ENCODE measurements at regions not wholly inside any gene's neighbourhood (a gene's known extent, or its start where the extent isn't known, plus 50 kb on each side); places are given as distances from the start of the nearest gene placed in this dataset.
"Not testable (repeated sequence)": the region's sequence is repeated elsewhere in the genome, so short reads cannot be mapped to it uniquely, and the experiment has no call there.

DNA sequence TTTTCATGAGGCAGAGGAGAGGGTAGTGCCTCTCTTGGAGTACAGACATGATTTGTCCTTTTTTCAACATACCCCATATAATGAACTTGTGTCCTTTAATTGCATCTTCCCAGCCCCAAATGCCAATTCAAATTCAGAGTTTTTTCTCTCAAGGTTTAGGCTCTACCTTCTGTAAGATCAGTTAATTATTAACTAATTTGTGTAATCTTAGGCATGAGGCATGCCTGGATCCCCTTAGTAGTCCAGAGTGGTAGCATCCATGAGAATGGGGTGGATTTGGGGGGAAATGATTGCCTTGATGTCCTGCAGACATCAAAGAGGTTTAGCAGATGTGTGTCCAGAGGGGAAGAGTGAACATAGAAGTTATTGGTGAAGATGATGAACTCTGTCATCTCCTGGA is 533.3 kb downstream of the LRRC70 start:
- no peak for DNase-seq (ENCODE audit: low read depth)

DNA sequence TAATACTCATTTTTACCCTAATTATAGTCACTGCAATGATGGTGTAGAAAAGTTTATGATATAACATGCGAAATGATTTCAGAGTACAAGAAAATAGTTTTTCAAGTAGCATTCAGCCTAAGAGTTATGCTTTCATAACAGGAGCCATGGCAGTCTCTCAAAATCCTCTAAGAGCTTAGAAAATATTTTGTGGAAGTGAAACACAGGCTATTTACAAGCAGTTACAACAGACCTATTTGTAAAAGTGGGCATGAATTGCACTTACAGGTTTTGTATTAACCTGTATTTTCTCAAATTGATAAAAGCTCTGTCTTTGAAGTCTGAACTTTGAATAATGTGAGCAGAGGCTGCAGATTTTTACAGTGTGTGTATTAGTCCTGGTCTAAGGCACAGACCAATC is 523.3 kb downstream of the LRRC70 start:
- DNase-seq (ENCODE audit: low read depth): no peak

DNA sequence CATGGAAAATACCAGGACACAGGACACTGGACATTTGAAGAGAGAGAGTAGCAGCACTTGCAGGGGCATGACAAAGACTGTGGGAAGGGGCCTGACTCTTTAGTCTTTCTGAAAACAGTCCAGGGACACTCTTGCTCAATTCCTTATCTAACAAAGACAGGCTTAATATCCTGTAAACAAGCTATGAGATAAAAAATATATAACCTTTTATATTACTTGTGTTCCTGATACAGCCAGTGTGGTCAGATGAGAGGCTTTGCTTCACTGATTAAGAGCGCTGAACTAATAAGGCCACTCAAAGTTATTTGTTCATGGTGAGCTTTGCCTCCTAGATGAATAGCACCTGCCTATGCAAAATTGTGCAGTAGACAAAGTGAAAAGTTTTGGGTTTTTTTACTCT is 518.7 kb downstream of the LRRC70 start:
- no peak for DNase-seq (ENCODE audit: low read depth)

DNA sequence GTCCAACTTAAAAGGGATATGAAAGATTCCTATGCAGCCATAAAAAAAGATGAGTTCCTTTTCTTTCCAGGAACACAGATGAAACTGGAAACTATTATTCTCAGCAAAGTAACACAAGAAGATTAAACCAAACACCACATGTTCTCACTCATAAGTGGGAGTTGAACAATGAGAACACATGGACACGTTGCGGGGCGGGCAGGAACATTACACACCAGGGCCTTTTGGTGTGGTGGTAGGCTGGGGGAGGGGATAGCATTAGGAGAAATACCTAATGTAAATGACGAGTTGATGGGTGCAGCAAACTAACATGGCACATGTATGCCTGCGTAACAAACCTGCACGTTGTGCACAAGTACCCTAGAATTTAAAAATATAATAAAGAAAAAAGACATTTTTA is 516.1 kb downstream of the LRRC70 start:
- DNase-seq (ENCODE audit: low read depth): no peak

DNA sequence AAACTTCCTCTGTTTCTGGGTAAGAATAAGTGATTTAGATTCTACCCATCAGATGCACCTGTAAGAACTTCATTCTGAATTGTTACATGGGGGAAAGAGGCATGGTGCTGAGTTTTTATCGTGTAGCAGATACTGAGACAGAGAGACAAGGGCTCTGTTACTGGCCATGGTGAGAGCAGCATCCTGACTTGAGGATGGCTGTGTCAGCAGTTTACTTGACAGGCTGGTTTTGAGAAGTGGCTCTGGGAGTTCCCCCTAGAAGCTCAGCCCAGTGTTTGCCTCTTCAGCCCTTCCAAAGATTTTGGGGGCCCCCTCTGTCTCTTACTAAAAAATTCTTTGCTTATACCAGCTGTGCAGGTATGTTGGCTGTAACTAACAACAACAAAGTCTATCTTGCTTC is 510.5 kb downstream of the LRRC70 start:
- no peak for DNase-seq (ENCODE audit: low read depth)

DNA sequence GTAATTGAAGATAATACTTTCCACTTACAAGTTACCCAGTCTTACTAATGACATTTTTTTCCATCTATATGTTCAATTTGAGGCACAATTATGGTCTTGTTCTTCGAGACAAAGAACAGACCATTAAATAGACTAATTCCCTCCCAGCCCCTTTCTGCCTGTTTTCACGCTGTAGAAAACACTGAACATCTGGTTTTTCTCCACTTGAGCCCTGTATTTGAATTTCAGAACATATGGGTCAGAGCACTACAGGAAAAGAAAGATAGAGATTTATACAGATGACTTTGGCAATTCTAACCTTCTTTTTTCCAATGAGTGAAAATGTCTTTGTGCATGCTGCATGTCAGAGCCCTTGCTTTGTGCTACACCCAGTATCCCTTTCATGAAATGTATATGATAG is 506.9 kb downstream of the LRRC70 start:
- DNase-seq (ENCODE audit: low read depth): no peak

DNA sequence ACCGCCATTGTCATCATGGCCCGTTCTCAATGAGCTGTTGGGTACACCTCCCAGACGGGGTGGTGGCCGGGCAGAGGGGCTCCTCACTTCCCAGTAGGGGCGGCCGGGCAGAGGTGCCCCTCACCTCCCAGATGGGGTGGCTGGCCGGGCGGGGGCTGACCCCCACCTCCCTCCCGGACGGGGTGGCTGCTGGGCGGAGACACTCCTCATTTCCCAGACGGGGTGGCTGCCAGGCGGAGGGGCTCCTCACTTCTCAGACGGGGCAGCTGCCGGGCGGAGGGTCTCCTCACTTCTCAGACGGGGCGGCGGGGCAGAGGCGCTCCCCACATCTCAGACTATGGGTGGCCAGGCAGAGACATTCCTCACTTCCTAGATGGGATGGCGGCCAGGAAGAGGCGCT is 505.1 kb downstream of the LRRC70 start:
- DNase-seq (ENCODE audit: low read depth): not testable (repeated sequence)

DNA sequence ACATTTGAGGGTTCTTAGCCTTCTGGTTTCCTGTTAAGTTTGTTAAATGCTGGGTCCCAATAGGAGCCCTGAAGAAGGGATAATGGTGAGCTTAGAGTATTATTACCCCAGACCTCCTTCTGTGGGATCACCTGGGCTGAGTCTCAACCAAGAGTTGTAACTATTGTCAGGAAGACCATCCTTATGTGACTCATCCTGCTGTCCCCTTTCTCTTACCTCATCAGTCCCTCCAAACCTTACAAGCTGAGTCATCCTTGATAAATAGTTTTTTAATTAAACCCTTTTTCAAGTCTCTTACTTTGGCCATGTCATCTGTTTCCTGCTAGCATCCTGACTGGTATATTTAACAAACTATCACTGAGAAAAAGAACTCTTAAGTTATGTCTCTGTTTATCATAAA is 502.8 kb downstream of the LRRC70 start:
- DNase-seq (ENCODE audit: low read depth): no peak

DNA sequence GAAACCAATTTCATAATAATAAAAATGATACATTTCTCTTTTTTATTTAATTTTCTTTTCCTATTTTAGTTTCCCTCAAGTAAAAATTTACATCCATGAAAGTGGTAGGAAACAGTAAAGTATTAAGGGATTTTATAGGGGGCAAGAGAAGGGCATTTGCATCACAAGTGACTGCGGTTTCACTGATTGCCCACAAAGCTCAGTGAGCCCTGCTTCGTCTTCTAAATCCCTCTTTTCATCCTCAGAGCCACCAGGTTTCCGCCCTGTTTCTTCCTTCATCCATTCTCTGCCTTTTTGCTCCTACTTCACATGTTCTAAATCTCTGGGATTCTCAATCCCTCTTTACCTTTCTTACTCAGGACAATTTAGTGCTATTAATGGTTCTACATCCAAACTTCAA is 491.4 kb downstream of the LRRC70 start:
- DNase-seq (ENCODE audit: low read depth): no peak

DNA sequence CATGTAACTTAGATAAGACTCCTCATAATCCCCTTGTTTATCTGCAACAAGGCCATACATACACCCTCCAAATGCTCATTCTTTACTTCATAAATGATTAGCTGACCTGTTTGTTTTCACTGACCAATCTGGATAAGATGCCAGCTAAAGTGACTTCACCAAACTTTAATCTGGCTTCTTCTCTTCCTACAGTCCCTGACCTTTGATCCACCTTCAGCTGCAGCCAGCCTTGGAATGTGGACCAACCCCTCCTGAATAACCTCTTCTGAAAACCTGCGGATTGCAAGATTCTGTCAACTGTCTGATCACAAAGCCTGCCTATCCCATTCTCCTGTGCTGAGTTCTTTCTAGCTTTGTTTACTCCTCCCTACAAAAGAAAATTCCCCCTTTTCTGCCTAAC is 476.8 kb downstream of the LRRC70 start:
- no peak for DNase-seq (ENCODE audit: low read depth)

DNA sequence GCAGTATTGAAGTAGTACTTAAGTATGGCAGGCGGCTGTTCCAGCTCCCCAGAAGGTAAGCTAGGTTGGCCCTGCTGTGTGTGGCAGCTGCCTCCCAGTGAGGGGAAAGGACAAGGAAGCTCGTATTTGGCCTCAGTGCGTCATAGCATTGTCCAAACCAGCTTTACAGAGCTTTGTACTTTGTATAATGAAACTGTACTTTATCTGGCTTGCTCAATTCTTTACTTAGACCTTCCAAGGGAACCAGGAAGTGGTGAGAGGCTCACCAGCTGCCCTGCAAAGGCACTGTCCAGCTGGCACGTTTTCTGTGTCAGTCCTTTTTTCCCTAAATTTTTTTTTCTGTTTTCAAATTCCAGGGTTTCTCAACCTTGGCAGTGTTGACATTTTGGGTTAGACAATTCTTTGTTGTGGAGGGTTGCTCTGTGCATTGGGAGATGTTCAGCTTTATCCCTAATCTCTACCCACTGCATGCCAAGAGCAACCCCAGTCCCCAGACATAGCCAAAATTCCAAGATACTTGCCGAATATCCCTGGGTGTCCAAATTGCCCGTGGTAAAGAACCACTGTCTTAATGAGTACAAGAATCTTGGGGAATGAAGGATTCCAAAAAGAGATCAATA is 474.5 kb downstream of the LRRC70 start:
- DNase-seq (ENCODE audit: low read depth): no peak

DNA sequence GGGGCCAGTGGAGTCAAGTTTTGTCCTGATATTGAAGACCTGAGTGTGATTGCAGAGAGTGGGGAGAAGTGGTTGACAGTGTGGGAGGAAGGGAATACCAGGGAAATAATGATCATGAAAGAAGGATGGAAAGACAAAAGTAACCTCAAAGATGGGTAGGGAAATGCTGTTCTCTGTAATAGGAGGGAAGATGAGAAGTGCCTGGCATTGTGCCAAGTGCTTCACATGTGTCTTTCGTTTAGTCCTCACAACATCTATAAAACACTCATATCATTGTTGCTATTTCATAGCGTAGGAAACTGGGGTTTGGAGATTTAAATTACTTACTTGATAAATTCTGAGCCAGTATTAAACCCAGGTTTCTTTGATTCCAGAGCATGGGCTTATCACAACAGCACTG is 472.3 kb downstream of the LRRC70 start:
- DNase-seq (ENCODE audit: low read depth): no peak

DNA sequence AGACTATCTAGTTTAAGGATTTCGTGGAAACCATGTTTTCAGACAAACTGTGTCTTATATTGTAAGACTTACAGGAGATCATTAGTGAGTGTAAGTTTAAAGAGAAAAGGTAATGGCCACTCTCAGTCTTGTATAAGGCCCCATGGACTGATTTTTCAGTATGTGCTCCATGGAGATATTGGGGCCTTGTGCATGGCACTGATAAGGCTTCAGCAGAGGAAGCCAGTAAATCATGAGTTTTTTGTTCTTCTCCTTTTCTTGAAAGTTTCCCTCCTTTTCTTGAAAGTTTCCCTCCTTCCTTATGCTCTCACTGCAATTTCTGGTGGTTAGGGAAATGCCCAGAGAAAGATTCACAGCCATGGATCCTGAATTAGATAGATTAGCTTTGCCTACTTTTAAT is 471.3 kb downstream of the LRRC70 start:
- DNase-seq (ENCODE audit: low read depth): no peak

DNA sequence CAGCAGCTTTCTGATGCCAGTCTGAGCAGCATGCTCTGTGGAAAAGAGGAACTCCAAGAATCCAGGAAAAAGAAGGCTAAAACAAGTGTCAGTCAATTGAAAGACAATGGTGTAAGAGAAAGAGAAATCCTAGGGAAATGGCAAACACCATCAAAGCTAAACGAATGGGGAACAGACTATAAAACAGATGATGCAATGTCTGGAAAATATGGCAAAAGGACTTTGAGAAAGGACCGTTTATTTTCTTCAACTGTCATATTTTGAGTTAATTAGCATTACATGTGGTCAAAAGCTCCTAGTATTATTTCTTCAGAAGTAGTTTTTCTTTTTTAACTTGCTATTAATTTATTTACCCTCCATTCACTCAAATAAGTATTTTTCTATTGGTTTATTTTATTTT is 465.2 kb downstream of the LRRC70 start:
- DNase-seq (ENCODE audit: low read depth): no peak

DNA sequence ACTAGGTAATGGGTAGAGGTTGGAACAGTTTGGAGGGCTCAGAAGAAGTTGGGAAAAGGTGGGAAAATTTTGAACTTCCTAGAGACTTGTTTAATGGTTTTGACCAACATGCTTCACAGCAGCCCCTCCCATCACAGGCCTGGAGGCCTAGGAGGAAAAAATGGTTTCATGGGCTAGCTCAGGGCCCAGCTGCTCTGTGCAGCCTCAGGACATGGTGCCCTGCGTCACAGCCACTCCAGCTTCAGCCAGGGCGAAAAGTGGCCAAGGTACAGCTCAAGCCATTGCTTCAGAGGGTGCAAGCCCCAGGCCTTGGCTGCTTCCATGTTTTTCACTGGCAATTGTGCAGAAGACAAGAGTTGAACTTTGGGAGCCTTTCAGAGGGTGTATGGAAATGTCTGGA is 453.7 kb downstream of the LRRC70 start:
- DNase-seq (ENCODE audit: low read depth): no peak

DNA sequence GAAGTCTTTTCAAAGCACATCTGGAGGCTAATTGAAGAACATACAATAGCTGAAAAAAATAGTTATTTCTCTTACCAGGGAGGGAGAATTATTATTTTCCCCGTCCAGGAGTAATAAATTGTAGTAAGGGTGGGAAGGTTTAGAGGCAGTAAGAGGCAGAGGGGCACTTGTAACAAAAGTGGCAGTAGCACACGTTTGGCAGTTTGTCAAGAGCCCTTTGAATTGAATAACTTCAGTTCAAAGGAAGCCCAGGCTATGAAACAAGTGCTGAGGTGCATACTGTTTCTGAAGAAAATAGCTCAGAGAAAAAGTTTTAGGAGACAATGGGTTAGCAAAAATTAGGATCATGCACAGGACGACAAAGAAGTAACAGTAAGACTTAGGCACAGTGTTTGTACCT is 451.3 kb downstream of the LRRC70 start:
- DNase-seq (ENCODE audit: low read depth): no peak

DNA sequence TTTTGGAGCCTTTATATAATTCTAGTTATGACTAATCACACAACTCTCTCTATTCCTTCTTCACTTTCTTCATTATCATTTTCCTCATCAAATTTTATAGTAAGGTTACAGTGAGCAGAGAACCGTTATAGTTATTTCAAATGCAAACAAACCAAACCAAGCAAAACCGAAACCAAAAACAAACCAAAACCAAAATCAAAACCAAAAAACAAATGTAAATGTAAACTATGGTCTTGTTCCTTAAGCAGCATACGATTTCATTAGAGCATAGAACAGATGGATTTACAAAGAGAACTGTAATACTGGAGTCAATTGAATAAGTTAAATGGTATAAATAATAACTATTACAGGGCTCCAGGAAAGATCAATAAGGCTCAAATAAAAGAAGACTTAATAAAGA is 447.1 kb downstream of the LRRC70 start:
- DNase-seq (ENCODE audit: low read depth): no peak

DNA sequence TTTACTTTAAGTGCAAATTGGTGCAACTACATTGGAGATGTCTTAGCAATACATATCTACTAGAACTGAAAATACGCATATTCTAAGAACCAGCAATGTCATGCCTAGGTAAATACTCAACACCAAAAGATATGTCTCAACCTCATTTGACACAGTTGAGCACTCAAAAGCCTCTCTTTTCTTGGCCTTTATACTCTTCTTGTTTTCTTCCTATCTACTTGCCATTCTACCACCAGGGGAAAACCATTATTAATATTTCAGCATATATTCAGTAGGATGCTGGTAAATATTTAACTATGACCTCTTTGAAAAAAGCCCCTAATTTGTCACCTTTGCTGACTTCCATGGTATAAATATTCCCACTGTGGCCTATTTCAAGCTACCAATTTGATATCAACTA is 443.8 kb downstream of the LRRC70 start:
- DNase-seq (ENCODE audit: low read depth): no peak

DNA sequence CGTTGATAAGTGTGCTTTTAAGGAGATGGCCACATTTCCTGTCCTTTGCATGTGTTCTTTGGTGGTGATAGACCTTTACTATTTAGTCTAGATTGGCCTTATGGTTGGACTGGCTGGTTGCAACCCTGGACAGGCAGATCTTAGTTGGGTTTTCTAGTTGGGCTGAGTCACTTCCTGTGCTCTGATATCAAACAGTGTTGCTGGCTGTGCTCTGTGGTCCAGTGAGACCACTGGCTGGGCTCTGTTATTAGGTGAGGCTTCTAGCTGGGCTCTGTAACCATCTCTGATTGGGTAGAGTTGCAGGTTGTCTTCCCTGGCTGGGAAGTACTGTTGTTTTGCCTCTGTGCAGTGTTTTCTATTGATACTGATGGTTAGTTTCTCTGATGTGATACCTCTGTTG is 432.5 kb downstream of the LRRC70 start:
- no peak for DNase-seq (ENCODE audit: low read depth)

DNA sequence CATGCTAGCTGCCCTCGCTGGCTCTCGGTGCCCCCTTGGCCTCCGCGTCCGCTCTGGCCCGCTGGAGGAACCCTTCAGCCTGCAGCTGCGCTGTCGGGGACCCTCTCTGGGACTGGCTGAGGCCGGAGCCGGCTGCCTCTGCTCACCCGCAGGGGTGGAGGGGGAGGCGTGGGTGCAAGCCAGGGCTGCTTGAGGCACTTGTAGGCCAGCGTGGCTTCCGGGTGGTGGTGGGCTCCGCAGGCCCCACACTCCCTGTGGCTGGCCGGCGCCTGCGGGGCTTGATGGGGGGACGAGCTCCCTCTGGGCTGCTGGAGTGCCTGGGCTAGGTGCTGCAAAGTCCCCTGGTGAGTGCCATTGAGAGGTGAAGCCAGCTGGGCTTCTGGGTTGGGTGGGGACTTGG is 429.6 kb downstream of the LRRC70 start:
- no peak for DNase-seq (ENCODE audit: low read depth)

DNA sequence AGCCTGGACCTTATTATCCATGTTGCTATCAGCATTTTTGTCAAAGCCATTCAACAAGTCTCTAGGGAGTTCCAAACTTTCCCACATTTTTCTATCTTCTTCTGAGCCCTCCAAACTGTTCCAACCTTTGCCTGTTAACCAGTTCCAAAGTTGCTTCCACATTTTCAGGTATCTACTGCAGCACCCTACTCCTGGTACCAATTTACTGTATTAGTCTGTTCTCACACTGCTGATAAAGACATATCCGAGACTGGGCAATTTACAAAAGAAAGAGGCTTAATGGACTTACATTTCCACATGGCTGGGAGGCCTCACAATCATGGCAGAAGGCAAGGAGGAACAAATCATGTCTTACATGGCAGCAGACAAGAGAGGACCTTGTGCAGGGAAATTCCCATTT is 416.2 kb downstream of the LRRC70 start:
- DNase-seq (ENCODE audit: low read depth): not testable (repeated sequence)

DNA sequence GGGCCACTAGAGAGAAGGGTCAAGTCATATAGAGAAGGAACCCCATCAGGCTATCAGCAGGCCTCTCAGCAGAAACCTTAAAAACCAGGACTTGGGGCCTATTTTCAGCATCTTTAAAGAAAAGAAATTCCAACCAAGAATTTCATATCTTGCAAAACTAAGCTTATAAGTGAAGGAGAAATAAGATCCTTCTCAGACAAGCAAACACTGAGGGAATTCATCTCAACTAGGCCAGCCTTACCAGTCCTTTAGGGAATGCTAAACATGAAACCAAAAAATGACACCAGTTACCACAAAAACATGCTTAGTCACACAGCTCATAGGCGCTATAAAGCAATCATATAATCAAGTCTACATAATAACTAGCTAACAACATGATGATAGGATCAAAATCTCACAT is 407.1 kb downstream of the LRRC70 start:
- no peak for DNase-seq (ENCODE audit: low read depth)

DNA sequence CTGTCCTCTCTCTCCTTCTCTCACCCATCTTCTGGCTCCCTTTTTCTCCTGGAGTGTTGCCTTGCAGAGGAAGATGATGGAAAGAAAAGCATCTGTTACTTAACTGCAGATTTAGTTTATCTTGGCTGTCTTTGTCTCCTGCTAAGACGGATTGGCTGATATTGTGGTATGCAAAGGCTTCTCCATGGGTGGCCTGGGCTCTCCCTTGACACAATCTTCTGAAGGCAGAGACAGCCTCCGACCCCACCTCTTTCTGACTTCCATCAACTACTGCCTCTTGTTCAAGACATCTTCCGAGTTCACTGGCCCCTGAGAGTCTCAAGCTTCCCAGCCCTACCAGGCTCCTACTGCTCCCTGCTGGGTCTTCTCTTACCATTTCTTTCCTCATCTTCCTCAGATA is 403.7 kb downstream of the LRRC70 start:
- DNase-seq (ENCODE audit: low read depth): no peak

DNA sequence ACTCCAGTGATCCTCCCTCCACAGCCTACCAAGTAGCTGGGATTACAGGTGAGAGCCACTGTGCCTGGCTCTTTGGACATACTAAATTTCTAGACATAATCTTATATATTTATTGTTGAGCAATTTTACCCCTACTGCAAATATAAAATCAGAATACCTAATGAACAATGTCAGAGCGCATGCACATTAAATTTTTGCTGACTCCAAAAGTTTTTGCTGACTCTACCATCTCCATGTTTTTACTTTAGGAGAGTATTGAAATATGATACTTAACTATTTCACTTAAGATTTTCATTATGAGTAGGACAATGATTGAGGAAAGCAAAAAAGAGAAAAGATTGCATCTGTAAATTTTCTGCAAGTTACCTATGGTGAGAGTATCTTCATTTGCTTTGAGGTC is 402.3 kb downstream of the LRRC70 start:
- DNase-seq (ENCODE audit: low read depth): no peak

DNA sequence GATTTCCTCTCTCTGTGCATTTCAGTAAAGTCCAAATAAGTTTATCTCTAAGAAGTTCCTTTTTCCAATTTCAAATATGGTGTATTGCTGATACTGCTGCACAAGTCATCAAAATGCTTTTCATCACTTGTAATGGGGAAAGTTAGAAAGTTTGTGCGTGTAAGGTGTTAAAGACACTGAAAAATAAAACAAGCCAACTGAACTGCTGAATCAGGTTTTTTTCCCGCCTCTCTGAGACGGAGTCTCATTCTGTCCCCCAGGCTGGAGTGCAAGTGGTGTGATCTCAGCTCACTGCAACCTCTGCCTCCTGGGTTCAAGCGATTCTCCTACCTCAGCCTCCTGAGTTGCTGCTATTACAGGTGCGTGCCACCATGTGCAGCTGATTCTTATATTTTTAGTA is 400.9 kb downstream of the LRRC70 start:
- DNase-seq (ENCODE audit: low read depth): no peak
